HEK293T (cell line): ENCODE measurements at regions not wholly inside any gene's neighbourhood (a gene's known extent, or its start where the extent isn't known, plus 50 kb on each side); places are given as distances from the start of the nearest gene placed in this dataset.

ENCODE experiments used
- CTCF ChIA-PET: fragments of 350-600 bp; formaldehyde crosslinking; extraction: SDS; loops from one replicate; lab custom pipeline; 2021; ENCODE audit warnings: antibody characterized with exemption, inconsistent platforms; lab: Yijun Ruan, JAX
- POLR2A ChIA-PET: fragments of 350-600 bp; formaldehyde crosslinking; extraction: SDS; loops from one replicate; lab custom pipeline; 2020; ENCODE audit warnings: antibody characterized with exemption, inconsistent platforms; lab: Yijun Ruan, JAX
- DNase-seq: peaks from one replicate; pipeline ENCODE4 v3.0.0; 2012; ENCODE audit warnings: mixed read lengths; ENCODE audit errors: extremely low spot score
- ARNT ChIP-seq: fragments of 450-650 bp; IDR thresholded peaks from 2 replicates; pipeline ENCODE4 v1.6.1; 2017; ENCODE audit warnings: mild to moderate bottlenecking
- BHLHE40 ChIP-seq: fragments of 450-650 bp; IDR thresholded peaks from 2 replicates; pipeline ENCODE4 v1.6.1; 2016; ENCODE audit warnings: mild to moderate bottlenecking, moderate library complexity, borderline replicate concordance
- CTBP1 ChIP-seq: fragments of 450-650 bp; IDR thresholded peaks from 2 replicates; pipeline ENCODE4 v1.6.1; 2016; ENCODE audit warnings: borderline replicate concordance
- ELF4 ChIP-seq: fragments of 450-650 bp; IDR thresholded peaks from 2 replicates; pipeline ENCODE4 v1.6.1; 2017; ENCODE audit warnings: antibody characterized with exemption
- FOXA1 ChIP-seq: fragments of 450-650 bp; IDR thresholded peaks from 2 replicates; pipeline ENCODE4 v1.6.1; 2016; ENCODE audit warnings: mild to moderate bottlenecking
- FOXK2 ChIP-seq: fragments of 450-650 bp; IDR thresholded peaks from 2 replicates; pipeline ENCODE4 v1.6.1; 2016; ENCODE audit warnings: mild to moderate bottlenecking
- FOXM1 ChIP-seq: fragments of 450-650 bp; IDR thresholded peaks from 2 replicates; pipeline ENCODE4 v1.6.1; 2017; ENCODE audit warnings: mild to moderate bottlenecking, borderline replicate concordance
- HDGF ChIP-seq: fragments of 450-650 bp; IDR thresholded peaks from 2 replicates; pipeline ENCODE4 v1.6.1; 2017; ENCODE audit warnings: antibody characterized with exemption, borderline replicate concordance
- L3MBTL2 ChIP-seq: fragments of 450-650 bp; conservative IDR thresholded peaks from 2 replicates; pipeline ENCODE4 v1.6.1; 2016; ENCODE audit warnings: mild to moderate bottlenecking
- LEF1 ChIP-seq: fragments of 450-650 bp; IDR thresholded peaks from 2 replicates; pipeline ENCODE4 v1.6.1; 2017; ENCODE audit warnings: mild to moderate bottlenecking, borderline replicate concordance
- NFRKB ChIP-seq: fragments of 450-650 bp; IDR thresholded peaks from 2 replicates; pipeline ENCODE4 v1.6.1; 2016; ENCODE audit warnings: mild to moderate bottlenecking, moderate library complexity
- PKNOX1 ChIP-seq: fragments of 450-650 bp; IDR thresholded peaks from 2 replicates; pipeline ENCODE4 v1.6.1; 2016
- SP1 ChIP-seq: fragments of 450-650 bp; IDR thresholded peaks from 2 replicates; pipeline ENCODE4 v1.6.1; 2017
- SUZ12 ChIP-seq: fragments of 450-650 bp; IDR thresholded peaks from 2 replicates; pipeline ENCODE4 v1.6.1; 2016; ENCODE audit warnings: mild to moderate bottlenecking
- TARDBP ChIP-seq: fragments of 450-650 bp; IDR thresholded peaks from 2 replicates; pipeline ENCODE4 v1.6.1; 2016
- ZNF384 ChIP-seq: fragments of 450-650 bp; IDR thresholded peaks from 2 replicates; pipeline ENCODE4 v1.6.1; 2016

- DNase-seq = no peak
- TF ChIP-seq LEF1 (no peak), HDGF (no peak), FOXK2 (no peak)
- CTCF ChIA-PET = no interaction called here
- POLR2A ChIA-PET = no interaction called here
Measured at GRCh38 chr7:98474558-98474957, 73.7 kb upstream of the BAIAP2L1 start.

DNA sequence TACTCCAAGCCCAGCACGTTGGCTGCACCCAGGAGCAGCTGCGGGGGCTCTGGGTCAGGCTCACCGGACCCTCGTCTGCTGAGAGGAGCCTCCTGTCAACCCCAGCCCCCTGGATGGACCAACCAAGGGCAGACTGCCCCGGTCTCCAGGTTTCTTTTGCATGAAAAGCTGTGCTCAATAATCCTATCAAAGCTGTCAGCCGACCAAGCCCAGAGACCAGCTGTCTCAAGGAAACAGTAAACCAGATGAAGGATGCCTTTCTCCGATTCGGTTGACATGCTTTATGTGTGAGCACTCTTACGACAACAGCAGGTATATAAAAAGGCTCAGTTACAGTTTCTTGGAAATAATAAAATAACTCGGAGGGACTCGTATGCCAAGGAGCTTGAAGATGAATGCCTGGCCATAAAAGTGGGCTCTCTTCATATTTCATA, 71.6 kb upstream of the BAIAP2L1 start:
- TF ChIP-seq HDGF (no peak), FOXM1 (no peak), TARDBP (no peak), PKNOX1 (peak; percentile 75), NFRKB (no peak), CTBP1 (no peak), ARNT (no peak), LEF1 (no peak)
- POLR2A ChIA-PET = no interaction called here
- CTCF ChIA-PET = interaction anchor here (0.7 to 1.2 kb wide), 2 partner anchors 273 to 326 kb away, joined by 3 read pairs; no protein-coding TSS in a partner anchor
- DNase-seq = no peak

GRCh38 chr7:98470485-98471240, 69.8 kb upstream of the BAIAP2L1 start:
- CTCF ChIA-PET = no interaction called here
- no peak for DNase-seq
- TF ChIP-seq ELF4 = no peak
- no peak for TF ChIP-seq TARDBP
- TF ChIP-seq FOXM1 = no peak
- TF ChIP-seq HDGF = no peak
- no peak for TF ChIP-seq NFRKB
- TF ChIP-seq BHLHE40 = no peak
- no peak for TF ChIP-seq LEF1
- no peak for TF ChIP-seq SP1
- no peak for TF ChIP-seq ARNT
- TF ChIP-seq CTBP1 = no peak
- TF ChIP-seq ZNF384 = no peak
- TF ChIP-seq L3MBTL2 = no peak
- TF ChIP-seq FOXA1 = no peak
- TF ChIP-seq FOXK2 = no peak
- TF ChIP-seq PKNOX1 = no peak
- no peak for TF ChIP-seq SUZ12
- POLR2A ChIA-PET = no interaction called here

DNA sequence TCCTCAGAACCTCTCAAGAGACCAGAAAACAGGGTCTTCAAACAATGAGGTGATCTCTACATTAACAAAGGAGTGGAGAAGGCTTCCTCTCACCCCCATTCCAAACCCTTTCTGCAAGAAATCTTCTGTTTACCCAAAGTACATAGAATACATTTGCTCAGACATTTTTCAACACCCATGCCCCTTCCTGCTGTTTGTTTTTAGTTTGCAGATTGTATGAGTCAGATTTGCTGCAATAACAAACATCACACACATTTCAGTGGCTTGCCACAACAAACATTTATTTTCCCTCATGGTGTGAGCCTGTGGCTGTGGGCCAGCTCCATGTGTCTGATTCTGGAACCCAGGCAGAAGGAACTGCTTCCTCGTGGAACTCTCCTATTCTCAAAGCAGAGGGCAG, 68.2 kb upstream of the BAIAP2L1 start:
- POLR2A ChIA-PET = no interaction called here
- DNase-seq = no peak
- CTCF ChIA-PET = no interaction called here
- TF ChIP-seq SUZ12 = no peak

- POLR2A ChIA-PET = interaction anchor here (0.6 kb wide), 1 partner anchor 470 kb away, joined by 3 read pairs; no protein-coding TSS in a partner anchor
Measured at GRCh38 chr7:98467570-98468312, 66.9 kb upstream of the BAIAP2L1 start.

More at GRCh38 chr7:98467570-98468312, 66.9 kb upstream of the BAIAP2L1 start:
- no peak for DNase-seq
- TF ChIP-seq HDGF (no peak), ZNF384 (no peak), L3MBTL2 (no peak), FOXK2 (no peak), TARDBP (no peak), LEF1 (no peak), ARNT (no peak), SP1 (no peak), SUZ12 (no peak), CTBP1 (no peak), PKNOX1 (no peak), NFRKB (no peak), FOXM1 (no peak), BHLHE40 (no peak), FOXA1 (no peak), ELF4 (no peak)
- CTCF ChIA-PET = no interaction called here
